Ishikawa (cell line): ENCODE measurements at regions not wholly inside any gene's neighbourhood (a gene's known extent, or its start where the extent isn't known, plus 50 kb on each side); places are given as distances from the start of the nearest gene placed in this dataset.

Experiments
- CEBPB ChIP-seq: IDR thresholded peaks from 2 replicates; pipeline ENCODE4 v1.6.1; 2012
- EGR1 ChIP-seq: IDR thresholded peaks from 2 replicates; pipeline ENCODE4 v1.6.1; 2012
- EP300 ChIP-seq: IDR thresholded peaks from 2 replicates; pipeline ENCODE4 v1.6.1; 2012; ENCODE audit warnings: borderline replicate concordance
- RAD21 ChIP-seq: IDR thresholded peaks from 2 replicates; pipeline ENCODE4 v1.6.1; 2012; ENCODE audit warnings: low read depth
- TAF1 ChIP-seq: IDR thresholded peaks from 2 replicates; pipeline ENCODE4 v1.6.1; 2012; ENCODE audit warnings: low read depth, mild to moderate bottlenecking
- YY1 ChIP-seq: IDR thresholded peaks from 2 replicates; pipeline ENCODE4 v1.6.1; 2012; ENCODE audit warnings: low read depth
- ZBTB7A ChIP-seq: IDR thresholded peaks from 2 replicates; pipeline ENCODE4 v1.6.1; 2012; ENCODE audit warnings: low read depth
- TF ChIP-seq, protein P1 (sequence below): IDR thresholded peaks from 2 replicates; pipeline ENCODE4 v1.6.1; 2012; ENCODE audit warnings: low read depth, mild to moderate bottlenecking
- TF ChIP-seq, protein P2 (sequence below): IDR thresholded peaks from 2 replicates; pipeline ENCODE4 v1.6.1; 2012

DNA sequence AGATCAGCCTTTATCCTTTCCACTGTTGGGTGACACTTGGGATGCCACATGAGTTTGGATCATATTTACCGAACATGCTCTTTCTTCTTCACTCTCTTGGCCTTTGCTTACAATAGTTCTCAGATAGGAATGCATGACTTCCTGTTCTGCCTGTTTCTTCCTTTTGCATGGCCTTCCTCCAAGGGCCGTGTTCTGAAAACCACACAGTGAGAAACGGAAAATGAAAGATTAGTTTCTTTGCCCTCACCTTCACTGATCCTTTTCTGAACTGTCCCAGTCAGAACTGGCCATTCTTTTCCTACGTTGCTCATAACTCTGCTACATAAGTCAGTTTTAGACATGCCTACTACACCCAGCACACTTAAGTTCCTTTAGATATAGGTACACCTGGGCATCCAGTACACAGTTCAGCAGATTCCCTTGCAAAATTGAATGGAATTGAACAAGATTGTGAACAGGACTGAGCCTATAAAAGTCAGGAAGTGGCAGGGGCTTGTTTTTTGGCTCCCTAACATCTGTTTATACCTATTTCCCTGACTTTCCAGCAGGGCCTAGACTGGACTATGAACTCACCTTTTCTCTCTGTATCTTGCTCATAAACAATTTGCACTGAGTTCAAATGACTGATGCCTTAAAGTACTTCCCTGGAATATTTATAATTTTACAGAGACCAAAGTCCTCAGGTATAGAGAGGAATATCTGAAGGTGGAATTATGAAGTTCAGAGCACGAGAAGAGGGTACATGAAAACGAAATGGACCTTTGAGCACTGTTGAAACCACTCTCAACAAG, 186.4 kb upstream of the ST6GAL2 start:
- TF ChIP-seq, protein P1, sequence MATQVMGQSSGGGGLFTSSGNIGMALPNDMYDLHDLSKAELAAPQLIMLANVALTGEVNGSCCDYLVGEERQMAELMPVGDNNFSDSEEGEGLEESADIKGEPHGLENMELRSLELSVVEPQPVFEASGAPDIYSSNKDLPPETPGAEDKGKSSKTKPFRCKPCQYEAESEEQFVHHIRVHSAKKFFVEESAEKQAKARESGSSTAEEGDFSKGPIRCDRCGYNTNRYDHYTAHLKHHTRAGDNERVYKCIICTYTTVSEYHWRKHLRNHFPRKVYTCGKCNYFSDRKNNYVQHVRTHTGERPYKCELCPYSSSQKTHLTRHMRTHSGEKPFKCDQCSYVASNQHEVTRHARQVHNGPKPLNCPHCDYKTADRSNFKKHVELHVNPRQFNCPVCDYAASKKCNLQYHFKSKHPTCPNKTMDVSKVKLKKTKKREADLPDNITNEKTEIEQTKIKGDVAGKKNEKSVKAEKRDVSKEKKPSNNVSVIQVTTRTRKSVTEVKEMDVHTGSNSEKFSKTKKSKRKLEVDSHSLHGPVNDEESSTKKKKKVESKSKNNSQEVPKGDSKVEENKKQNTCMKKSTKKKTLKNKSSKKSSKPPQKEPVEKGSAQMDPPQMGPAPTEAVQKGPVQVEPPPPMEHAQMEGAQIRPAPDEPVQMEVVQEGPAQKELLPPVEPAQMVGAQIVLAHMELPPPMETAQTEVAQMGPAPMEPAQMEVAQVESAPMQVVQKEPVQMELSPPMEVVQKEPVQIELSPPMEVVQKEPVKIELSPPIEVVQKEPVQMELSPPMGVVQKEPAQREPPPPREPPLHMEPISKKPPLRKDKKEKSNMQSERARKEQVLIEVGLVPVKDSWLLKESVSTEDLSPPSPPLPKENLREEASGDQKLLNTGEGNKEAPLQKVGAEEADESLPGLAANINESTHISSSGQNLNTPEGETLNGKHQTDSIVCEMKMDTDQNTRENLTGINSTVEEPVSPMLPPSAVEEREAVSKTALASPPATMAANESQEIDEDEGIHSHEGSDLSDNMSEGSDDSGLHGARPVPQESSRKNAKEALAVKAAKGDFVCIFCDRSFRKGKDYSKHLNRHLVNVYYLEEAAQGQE = no peak
- no peak for TF ChIP-seq TAF1
- no peak for TF ChIP-seq RAD21
- TF ChIP-seq EGR1 = no peak
- no peak for TF ChIP-seq ZBTB7A
- TF ChIP-seq EP300 = no peak
- TF ChIP-seq, protein P2, sequence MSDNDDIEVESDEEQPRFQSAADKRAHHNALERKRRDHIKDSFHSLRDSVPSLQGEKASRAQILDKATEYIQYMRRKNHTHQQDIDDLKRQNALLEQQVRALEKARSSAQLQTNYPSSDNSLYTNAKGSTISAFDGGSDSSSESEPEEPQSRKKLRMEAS = no peak
- no peak for TF ChIP-seq CEBPB
- no peak for TF ChIP-seq YY1
